ENCODE measurements at regions not wholly inside any gene's neighbourhood (a gene's known extent, or its start where the extent isn't known, plus 50 kb on each side); places are given as distances from the start of the nearest gene placed in this dataset.
A peak's percentile ranks its signal among the peaks of the same experiment; 100 is the strongest.

DNA sequence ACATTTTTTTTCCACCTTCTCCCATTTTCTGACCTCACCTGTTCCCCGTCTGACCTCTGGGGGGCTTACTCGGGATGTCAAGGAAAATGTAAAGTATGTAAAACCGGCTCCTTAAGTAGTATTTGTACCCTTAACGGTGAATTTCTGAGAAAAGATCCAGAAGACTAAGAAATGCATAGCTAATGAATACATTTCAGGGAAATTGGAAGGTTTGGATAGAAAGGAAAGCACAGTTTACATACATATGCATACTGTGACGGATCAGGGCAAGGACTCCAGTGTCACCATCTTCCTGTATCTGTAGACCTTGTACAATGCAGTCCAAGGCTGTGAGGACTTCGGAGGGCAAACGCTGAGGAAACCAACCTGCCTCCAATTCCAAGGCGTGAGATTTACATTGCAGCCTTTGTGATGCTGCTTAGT lies 2185.9 kb upstream of the TENM3 start:
- no peak overlapping the region for H3K4me3 ChIP-seq (IDR thresholded peaks at IDR 0.05; ENCODE audit: insufficient read depth, low read depth, low read length)
- H3K9ac ChIP-seq, result peak overlapping the region; percentile 73; the same call in 1 of the 2 replicates
- 0 out of 2 replicates have a peak, but pooled peaks cover 4% of the 10 kb centered on the region for H3K79me2 ChIP-seq (ENCODE audit: insufficient read depth, low read depth)
- no peaks in the 10 kb centered on the region for H4K20me1 ChIP-seq (ENCODE audit: insufficient read depth)
- peaks cover 27% of the 10 kb centered on the region for H3K4me1 ChIP-seq (ENCODE audit: low read depth, poor library complexity, severe bottlenecking)
- no peaks in the 10 kb centered on the region for H3K27me3 ChIP-seq (ENCODE audit: insufficient read depth, low read depth)
- H3K4me2 ChIP-seq, result peak overlapping the region; percentile 66
- peak overlapping the region; percentile 73 for H3K27ac ChIP-seq
- peak overlapping the region; percentile 79 for H2AFZ ChIP-seq (ENCODE audit: low read depth)
- TF ChIP-seq, protein P1, sequence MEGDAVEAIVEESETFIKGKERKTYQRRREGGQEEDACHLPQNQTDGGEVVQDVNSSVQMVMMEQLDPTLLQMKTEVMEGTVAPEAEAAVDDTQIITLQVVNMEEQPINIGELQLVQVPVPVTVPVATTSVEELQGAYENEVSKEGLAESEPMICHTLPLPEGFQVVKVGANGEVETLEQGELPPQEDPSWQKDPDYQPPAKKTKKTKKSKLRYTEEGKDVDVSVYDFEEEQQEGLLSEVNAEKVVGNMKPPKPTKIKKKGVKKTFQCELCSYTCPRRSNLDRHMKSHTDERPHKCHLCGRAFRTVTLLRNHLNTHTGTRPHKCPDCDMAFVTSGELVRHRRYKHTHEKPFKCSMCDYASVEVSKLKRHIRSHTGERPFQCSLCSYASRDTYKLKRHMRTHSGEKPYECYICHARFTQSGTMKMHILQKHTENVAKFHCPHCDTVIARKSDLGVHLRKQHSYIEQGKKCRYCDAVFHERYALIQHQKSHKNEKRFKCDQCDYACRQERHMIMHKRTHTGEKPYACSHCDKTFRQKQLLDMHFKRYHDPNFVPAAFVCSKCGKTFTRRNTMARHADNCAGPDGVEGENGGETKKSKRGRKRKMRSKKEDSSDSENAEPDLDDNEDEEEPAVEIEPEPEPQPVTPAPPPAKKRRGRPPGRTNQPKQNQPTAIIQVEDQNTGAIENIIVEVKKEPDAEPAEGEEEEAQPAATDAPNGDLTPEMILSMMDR (conservative IDR thresholded peaks at IDR 0.05; ENCODE audit: low read depth, low read length), result peak; percentile 64; the same call in 1 of the 2 replicates
- no peaks in the 10 kb centered on the region; the same call in 1 of the 2 replicates for H3K36me3 ChIP-seq (ENCODE audit: insufficient read depth)

DNA sequence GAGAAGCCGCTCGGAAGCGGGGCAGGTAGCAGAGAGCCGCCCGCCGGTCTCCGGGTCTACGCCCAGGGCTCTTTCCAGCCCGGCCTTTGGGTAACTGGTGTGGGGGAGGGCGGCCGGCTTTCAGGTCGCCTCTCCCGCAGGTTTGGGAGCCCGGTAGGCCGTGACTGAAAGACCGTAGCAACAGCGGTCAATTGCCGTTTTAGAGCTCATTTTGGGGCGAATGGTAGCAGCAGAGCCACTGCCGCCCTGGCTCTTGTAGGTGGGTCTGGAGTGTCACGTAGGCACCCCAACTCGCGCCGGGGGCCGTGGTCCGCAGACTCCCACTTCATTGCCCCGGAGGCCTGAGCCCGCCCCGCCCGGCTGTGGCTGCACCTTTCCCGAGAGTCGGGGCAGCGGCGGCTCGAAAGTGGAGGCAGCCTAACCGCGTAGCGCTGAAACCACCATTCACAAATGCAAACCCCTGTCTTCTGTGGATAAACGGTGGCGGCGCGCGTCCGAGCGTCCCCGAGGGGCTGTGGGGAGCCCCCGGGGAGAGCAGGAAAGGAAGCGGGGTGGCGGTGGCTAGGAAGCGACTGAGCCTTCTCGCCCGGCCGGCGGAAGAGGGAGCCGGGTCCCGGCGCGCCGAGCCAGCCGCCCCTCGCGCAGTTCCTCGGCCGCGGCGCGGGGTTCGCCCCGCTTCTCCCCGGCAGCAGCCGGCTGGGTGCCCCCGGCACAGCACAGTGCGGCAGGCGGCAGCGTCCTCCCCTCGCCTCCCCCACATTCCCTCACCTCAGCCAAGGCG lies 2185.1 kb upstream of the TENM3 start:
- Histone ChIP-seq H3K36me3 (ENCODE audit: insufficient read depth) (no peaks in the 10 kb centered on the region; the same call in 1 of the 2 replicates), H3K4me3 (IDR thresholded peaks at IDR 0.05; ENCODE audit: insufficient read depth, low read depth, low read length) (peak overlapping the region; percentile 33), H3K4me1 (ENCODE audit: low read depth, poor library complexity, severe bottlenecking) (peaks cover 35% of the 10 kb centered on the region), H2AFZ (ENCODE audit: low read depth) (peak overlapping the region; percentile 79), H4K20me1 (ENCODE audit: insufficient read depth) (no peaks in the 10 kb centered on the region), H3K9ac (peak overlapping the region; percentile 73), H3K27ac (peak overlapping the region; percentile 73), H3K4me2 (peak overlapping the region; percentile 66), H3K27me3 (ENCODE audit: insufficient read depth, low read depth) (no peaks in the 10 kb centered on the region), H3K79me2 (ENCODE audit: insufficient read depth, low read depth) (0 out of 2 replicates have a peak, but pooled peaks cover 4% of the 10 kb centered on the region)
- TF ChIP-seq, protein P1 (conservative IDR thresholded peaks at IDR 0.05; ENCODE audit: low read depth, low read length), result no peak

DNA sequence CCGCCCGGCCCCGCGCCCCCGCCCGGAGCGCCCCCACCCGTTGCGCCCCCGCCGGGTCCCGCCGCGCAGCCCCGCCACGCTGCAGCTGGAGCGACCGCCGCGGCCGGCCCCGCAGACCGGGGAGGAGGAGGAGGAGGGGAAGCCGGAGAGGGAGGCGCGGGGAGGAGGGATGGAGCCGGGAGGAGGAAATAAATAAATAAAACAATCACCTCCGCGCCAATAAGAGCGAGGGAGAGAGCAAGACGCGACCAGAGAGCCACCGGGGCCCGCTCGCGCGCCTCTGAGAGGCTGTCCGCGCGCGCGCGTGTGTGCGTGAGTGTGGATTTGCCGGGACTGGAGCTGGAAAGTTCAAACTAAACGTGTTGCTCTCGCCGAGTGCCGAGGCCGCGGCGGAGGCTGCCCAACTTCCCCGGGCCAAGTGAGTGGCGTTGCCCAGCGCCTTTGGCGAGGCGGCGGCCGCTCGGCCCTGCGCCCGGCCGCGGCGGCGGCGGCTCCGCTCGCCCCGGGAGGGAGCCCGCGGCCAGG lies 2184.4 kb upstream of the TENM3 start:
- Histone ChIP-seq H4K20me1 (ENCODE audit: insufficient read depth) (no peaks in the 10 kb centered on the region), H3K4me2 (peak overlapping the region; percentile 80; the same call in 1 of the 2 replicates), H3K9ac (peak overlapping the region; percentile 62; the same call in 1 of the 2 replicates), H3K79me2 (ENCODE audit: insufficient read depth, low read depth) (0 out of 2 replicates have a peak, but pooled peaks cover 4% of the 10 kb centered on the region), H3K4me1 (ENCODE audit: low read depth, poor library complexity, severe bottlenecking) (peaks cover 35% of the 10 kb centered on the region), H3K27me3 (ENCODE audit: insufficient read depth, low read depth) (no peaks in the 10 kb centered on the region), H3K36me3 (ENCODE audit: insufficient read depth) (no peaks in the 10 kb centered on the region; the same call in 1 of the 2 replicates), H2AFZ (ENCODE audit: low read depth) (peak overlapping the region; percentile 90), H3K4me3 (IDR thresholded peaks at IDR 0.05; ENCODE audit: insufficient read depth, low read depth, low read length) (peak overlapping the region; percentile 33), H3K27ac (peak overlapping the region; percentile 63)
- TF ChIP-seq, protein P1 (conservative IDR thresholded peaks at IDR 0.05; ENCODE audit: low read depth, low read length), result no peak

GRCh38 chr4:180059216-180059881 lies 2183.9 kb upstream of the TENM3 start:
- Histone ChIP-seq H4K20me1 (ENCODE audit: insufficient read depth) (no peaks in the 10 kb centered on the region), H2AFZ (ENCODE audit: low read depth) (peak overlapping the region; percentile 90), H3K27me3 (ENCODE audit: insufficient read depth, low read depth) (no peaks in the 10 kb centered on the region), H3K9ac (peak overlapping the region; percentile 62; the same call in 1 of the 2 replicates), H3K4me1 (ENCODE audit: low read depth, poor library complexity, severe bottlenecking) (peaks cover 35% of the 10 kb centered on the region), H3K4me2 (peak overlapping the region; percentile 80), H3K36me3 (ENCODE audit: insufficient read depth) (no peaks in the 10 kb centered on the region; the same call in 1 of the 2 replicates), H3K79me2 (ENCODE audit: insufficient read depth, low read depth) (0 out of 2 replicates have a peak, but pooled peaks cover 4% of the 10 kb centered on the region), H3K4me3 (IDR thresholded peaks at IDR 0.05; ENCODE audit: insufficient read depth, low read depth, low read length) (peak overlapping the region; percentile 37), H3K27ac (peak overlapping the region; percentile 63)
- TF ChIP-seq, protein P1 (conservative IDR thresholded peaks at IDR 0.05; ENCODE audit: low read depth, low read length), result no peak

Measured in KMS-11 (cell line).